ENCODE measurements at regions not wholly inside any gene's neighbourhood (a gene's known extent, or its start where the extent isn't known, plus 50 kb on each side); places are given as distances from the start of the nearest gene placed in this dataset.

DNA sequence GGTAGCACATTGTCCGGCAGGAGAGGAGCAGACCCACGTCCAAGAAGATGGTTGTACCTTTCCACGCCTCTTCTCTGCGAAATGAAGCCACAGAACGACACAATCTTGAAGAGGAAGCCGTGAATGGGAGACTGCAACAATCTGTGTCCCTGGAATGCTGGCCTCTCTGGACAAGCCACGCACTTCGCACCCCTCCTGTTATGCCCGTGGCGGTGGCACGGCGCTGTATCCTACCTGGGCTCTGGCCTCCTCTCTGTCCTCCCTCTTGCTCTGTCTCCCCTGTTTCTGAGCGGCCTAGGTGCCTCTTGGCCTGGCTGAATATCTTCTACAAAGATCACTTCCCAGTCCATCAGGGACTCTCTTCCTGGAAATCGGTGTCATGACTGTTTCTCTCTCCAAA is 717.8 kb downstream of the KCNJ18 start:
- TF ChIP-seq POLR2A (IDR thresholded peaks at IDR 0.05; ENCODE audit: low read depth, low read length) (no peak), TAF1 (IDR thresholded peaks at IDR 0.05; ENCODE audit: borderline replicate concordance, low read depth, low read length) (no peak), POLR2AphosphoS5 (IDR thresholded peaks at IDR 0.05; ENCODE audit: low read depth, low read length) (no peak)
